ENCODE measurements at regions not wholly inside any gene's neighbourhood (a gene's known extent, or its start where the extent isn't known, plus 50 kb on each side); places are given as distances from the start of the nearest gene placed in this dataset.
"Not testable (repeated sequence)": the region's sequence is repeated elsewhere in the genome, so short reads cannot be mapped to it uniquely, and the experiment has no call there.

- DNase-seq = no peak
Measured at GRCh38 chr13:39895254-39895653, 239.8 kb downstream of the COG6 start.

GRCh38 chr13:39897636-39898035 is 242.2 kb downstream of the COG6 start:
- DNase-seq = no peak

- no peak for DNase-seq
Measured at GRCh38 chr13:39900106-39900750, 244.8 kb downstream of the COG6 start.

DNA sequence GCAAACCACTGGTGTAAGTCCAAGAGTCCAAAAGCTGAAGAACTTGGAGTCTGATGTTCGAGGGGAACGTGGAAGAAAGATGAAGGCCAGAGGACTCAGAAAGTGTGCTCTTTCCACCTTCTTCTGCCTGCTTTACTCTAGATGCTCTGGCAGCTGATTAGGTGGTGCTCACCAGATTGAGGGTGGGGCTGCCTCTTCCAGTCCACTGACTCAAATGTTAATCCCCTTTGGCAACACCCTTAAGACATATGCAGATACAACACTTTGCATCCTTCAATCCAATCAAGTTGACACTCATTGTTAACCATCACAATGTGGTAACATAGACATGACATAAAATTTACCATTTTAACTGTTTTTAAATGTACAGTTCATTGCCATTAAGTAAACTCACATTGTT is 249.5 kb downstream of the COG6 start:
- no peak for DNase-seq

GRCh38 chr13:39909634-39910033 is 254.2 kb downstream of the COG6 start:
- DNase-seq = no peak

- no peak for DNase-seq
Measured at GRCh38 chr13:39910041-39910440, 254.6 kb downstream of the COG6 start.

GRCh38 chr13:39910833-39911232 is 255.4 kb downstream of the COG6 start:
- DNase-seq = no peak

GRCh38 chr13:39913339-39913738 is 257.9 kb downstream of the COG6 start:
- no peak for DNase-seq

DNA sequence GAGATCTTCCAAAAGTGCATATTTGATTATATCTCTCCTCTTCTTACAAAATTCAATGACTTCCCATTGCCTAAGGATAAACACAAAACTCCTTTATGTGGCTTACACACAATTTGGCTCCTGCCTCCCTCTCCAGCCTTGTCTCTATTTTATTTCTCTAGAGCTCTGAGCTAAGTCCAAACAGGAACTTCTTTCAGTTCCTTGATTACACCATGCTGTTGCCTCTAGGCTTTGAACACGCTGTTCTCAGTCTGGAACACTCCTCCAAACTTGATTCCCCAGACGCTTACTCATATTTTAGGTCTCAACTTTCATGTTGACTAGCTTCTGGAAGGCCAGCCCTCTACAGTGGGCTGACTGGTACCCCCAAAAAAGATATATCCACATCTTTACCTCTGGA is 258.5 kb downstream of the COG6 start:
- DNase-seq = no peak

GRCh38 chr13:39915418-39915817 is 260.0 kb downstream of the COG6 start:
- DNase-seq = no peak

DNA sequence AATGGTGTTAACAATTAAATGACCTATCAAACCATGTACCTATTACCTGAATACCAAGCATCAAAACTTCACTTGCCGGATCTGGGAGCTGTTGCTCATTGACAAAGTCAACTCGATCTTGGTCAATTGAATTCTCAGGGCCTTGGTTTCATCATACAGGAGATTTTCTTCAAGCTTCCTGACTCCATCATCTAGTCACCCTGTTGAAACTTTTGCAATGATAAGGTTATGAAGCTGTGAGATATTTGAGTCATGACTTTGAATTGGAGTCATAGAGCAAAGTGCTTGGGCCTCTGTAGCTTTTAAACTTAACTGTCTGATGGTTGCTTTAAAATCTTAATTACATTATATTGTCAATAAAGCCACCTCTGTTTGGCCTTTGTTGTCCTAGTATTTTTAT is 260.9 kb downstream of the COG6 start:
- DNase-seq = no peak

DNA sequence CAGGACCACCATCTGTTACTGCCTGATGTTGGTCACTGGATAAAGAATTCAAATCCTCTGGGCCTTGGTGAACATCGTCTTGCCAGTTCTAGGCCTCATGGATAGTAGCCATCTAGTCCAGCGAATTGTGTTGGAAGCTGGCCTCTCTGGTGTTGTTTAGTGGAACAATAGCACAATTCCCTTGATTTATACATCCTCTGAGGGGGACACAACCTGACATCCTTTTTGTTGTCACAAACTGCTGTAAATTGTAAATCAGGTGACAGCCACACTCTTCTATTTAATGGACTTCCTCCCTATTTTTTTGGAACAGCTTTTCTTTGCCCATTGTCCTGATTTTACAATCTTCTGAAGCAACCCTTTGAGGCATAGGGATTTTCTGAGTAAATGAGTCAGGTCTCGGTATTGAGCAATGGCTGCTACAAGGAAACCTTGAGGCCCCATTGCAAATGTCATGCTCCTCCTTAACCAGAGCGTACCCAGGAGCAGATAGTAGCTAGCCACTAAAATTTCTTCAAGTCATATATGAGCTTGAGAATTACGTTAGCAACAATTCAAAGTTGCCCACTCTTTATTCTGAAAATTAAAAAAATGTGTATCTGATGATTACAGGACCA is 263.3 kb downstream of the COG6 start:
- DNase-seq = no peak

DNA sequence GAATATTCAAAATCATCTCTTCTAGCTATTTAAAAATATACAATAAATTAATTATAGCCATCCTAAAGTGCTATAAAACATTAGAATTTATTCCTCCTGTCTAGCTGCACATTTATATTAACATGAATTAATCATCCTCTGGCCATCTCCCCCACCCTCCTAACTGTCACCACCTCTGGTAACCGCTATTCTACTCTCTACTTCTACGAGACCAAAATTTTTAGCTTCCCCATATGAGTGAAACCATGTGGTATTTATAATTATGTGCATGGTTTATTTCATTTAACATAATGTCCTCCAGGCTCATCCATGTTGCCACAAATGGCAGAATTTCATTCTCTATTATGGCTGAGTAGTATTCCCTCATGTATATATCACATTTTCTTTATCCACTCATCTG is 265.2 kb downstream of the COG6 start:
- no peak for DNase-seq

DNA sequence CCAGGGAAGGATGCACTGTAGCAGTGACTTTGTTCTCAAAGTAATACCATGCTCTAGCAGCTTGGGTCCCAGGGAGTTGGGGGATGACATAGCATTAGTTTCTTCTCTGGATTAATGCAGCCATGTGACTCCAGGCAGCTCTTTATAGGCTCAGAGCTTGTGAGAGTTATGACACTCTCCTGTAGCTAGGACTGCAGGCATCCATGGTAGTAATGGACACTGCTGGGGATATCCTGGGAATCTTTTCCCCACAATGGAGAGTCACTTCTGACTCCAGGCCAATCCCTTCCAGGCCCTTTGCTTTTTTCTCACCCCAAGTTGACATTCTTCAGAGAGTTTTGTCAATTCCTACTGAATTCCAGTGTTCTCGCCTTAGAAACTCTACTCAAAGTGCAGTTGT is 270.9 kb downstream of the COG6 start:
- no peak for DNase-seq

GRCh38 chr13:39928261-39928660 is 272.8 kb downstream of the COG6 start:
- DNase-seq = no peak

DNA sequence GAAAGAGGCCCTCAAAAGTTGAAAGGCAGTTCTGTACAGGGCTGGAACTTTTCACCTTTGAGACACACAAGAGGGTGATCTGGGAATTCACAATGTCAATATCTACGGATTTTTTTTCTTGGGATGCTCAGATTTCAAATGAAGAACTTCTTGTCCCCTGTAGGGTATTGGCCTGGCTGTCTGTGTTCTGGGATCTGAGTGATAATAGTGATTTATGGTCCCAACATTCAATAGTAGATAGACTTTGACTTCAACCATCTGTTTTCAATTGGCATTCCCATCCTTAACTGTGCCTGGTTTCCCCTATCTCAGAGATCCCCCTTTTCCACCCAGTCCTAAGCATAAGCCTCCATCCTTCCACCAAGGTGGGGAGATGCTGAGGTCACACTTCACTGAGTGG is 274.1 kb downstream of the COG6 start:
- DNase-seq = no peak

DNA sequence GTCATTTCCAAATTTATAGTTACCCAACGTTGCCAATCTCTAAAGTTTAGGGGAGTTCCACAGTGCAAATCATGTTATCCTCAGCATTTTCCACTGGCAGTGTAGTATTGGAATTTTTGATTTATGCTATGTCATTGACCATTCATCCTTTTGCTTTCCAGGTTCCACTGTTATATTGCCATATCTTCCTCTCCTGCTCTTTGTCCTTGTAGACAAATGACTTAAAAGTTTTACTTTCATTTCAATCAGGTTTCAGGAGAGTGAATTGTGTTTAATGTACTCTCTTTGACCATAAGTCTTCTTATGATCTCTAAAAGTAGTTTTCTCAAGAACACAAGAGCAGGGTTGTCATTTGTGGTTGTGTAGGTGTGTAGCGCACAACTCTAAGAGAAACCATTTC is 274.6 kb downstream of the COG6 start:
- DNase-seq = no peak

DNA sequence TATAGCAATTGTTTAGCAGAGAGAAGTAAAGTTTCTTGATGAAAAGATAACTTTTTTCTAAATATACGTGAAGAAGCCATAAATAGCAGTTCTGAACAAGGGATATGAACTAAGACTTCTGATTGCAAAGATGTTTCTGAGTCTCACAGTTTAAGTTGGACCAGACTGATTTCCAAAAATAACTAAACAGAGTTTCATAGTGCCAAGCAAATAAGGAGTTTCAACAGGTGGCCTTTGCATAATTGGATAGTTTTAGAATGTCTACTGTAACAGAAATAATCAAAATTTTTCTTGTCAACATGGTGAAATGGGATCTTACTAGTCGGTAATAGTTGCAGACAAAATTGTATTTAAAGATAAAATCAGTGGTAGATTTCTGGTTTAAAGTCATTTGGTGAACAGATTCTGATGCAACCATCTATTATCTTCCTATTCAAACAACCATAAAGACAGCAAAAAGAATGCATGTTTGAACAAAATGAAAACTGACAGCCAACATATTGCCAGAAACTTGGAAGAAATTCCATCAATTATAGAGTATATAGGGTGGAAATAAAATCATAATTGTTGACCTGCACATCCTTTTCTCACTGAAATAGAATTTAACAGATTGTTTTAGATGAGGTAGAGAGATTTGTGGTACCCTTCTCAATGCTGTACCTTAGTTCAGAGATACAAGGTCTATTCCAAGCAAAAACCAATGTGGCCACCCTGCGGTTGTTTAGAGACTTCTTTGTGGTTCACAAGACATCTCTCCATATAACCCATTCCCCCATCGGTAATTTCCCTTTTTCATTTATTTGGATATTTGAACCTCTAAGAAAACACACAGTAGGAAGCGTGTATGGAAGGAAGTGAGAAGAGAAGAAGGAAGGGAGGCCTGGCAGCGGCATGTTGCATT is 275.3 kb downstream of the COG6 start:
- DNase-seq = no peak

DNA sequence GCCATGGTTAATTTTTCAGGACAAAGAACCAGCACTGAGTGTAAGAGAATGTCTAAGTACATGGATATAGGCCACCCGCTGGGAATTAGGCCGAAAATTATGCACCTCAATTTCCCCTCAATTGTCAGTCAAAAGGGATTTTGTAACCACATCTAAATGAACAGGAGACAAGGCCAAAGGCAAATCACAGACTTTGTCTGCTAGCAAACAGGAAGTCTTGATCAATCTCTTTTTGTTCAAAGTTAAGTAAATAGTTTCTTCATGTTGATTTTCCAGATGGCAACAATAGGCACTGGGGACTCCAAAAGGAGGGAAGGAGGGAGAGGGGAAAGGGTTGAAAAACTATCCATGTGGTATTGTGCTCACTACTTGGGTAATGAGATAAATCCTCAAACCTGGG is 276.0 kb downstream of the COG6 start:
- no peak for DNase-seq

GRCh38 chr13:39932514-39932913 is 277.1 kb downstream of the COG6 start:
- DNase-seq = not testable (repeated sequence)

GRCh38 chr13:39935155-39935554 is 279.7 kb downstream of the COG6 start:
- DNase-seq = no peak

GRCh38 chr13:39938596-39938995 is 283.1 kb downstream of the COG6 start:
- no peak for DNase-seq

DNA sequence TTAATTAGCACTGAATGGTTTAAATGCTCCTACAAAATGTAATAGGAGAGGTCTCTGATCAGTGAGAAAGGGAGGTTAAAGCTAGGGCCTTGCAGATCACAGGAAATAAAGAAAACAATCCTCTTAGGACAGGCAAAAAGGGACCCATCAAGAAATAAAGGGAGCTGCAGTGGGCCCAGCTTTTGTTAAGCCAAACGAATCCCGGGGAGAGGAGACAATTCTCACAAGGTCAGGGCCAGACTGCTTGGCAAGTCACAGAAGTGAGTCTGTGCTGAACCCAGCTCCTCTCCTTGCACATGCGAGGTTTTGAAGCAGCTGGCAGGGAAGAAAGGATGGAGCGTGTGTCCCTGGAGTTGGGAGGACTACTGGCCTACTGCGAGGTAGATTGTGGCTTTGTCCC is 285.8 kb downstream of the COG6 start:
- DNase-seq = no peak

- DNase-seq = no peak
Measured at GRCh38 chr13:39941911-39942551, 286.6 kb downstream of the COG6 start.
